HEK293 (cell line): ENCODE measurements at regions not wholly inside any gene's neighbourhood (a gene's known extent, or its start where the extent isn't known, plus 50 kb on each side); places are given as distances from the start of the nearest gene placed in this dataset.

ENCODE experiments used
- CTCF ChIA-PET: fragments of 350-600 bp; formaldehyde crosslinking; extraction: SDS; loops from one replicate; lab custom pipeline; 2021; ENCODE audit warnings: antibody characterized with exemption; lab: Yijun Ruan, JAX
- POLR2A ChIA-PET: fragments of 300-600 bp; formaldehyde crosslinking; extraction: SDS; loops from one replicate; lab custom pipeline; 2020; ENCODE audit warnings: antibody characterized with exemption, inconsistent platforms; lab: Yijun Ruan, JAX
- H3K27ac ChIP-seq: fragments of 200-500 bp; sonication (Bioruptor generic); 2 replicates; pipeline ENCODE4 v1.5.1; 2014; ENCODE audit warnings: low read depth, low read length, control low read depth, inconsistent platforms; ENCODE audit errors: extremely low read depth
- H3K36me3 ChIP-seq, 2 experiments: fragments of 200-500 bp in 1 of 2; sonication (Bioruptor generic) in 1 of 2; 1 replicate in 1 of 2; 2 replicates in 1 of 2; pipeline ENCODE4 v1.5.1; 2014 to 2017; ENCODE audit warnings: inconsistent platforms in 2 of 2, low read length in 2 of 2; ENCODE audit not compliant: control insufficient read depth in 2 of 2, insufficient read depth in 1 of 2
- H3K4me1 ChIP-seq: fragments of 200-500 bp; sonication (Bioruptor generic); 2 replicates; pipeline ENCODE4 v1.5.1; 2014; ENCODE audit warnings: mild to moderate bottlenecking, low read length, inconsistent platforms; ENCODE audit not compliant: control insufficient read depth, insufficient read depth
- H3K4me3 ChIP-seq: 2 replicates; pipeline ENCODE4 v1.5.1; 2011; ENCODE audit warnings: low read depth, mild to moderate bottlenecking, control low read depth, low read length, moderate library complexity
- H3K9me3 ChIP-seq: fragments of 200-500 bp; sonication (Bioruptor generic); 2 replicates; pipeline ENCODE4 v1.5.1; 2014; ENCODE audit warnings: low read depth, low read length, inconsistent platforms; ENCODE audit not compliant: control insufficient read depth, insufficient read depth
- BCL11B ChIP-seq: fragments of 450-650 bp; formaldehyde crosslinking; IDR thresholded peaks from 2 replicates; pipeline ENCODE4 v1.5.1; 2016; ENCODE audit warnings: low read depth, missing biosample characterization, missing genetic modification characterization
- EGR2 ChIP-seq: fragments of 450-650 bp; formaldehyde crosslinking; IDR thresholded peaks from 2 replicates; pipeline ENCODE4 v1.5.1; 2016; ENCODE audit warnings: low read depth, missing biosample characterization, missing genetic modification characterization
- GLIS1 ChIP-seq: fragments of 450-650 bp; formaldehyde crosslinking; IDR thresholded peaks from 2 replicates; pipeline ENCODE4 v1.5.1; 2016; ENCODE audit warnings: missing biosample characterization, missing genetic modification characterization
- IKZF3 ChIP-seq: fragments of 450-650 bp; IDR thresholded peaks from 2 replicates; pipeline ENCODE4 v1.5.0; 2018; ENCODE audit warnings: missing biosample characterization, mild to moderate bottlenecking, missing genetic modification characterization, moderate library complexity
- KLF16 ChIP-seq: fragments of 450-650 bp; formaldehyde crosslinking; IDR thresholded peaks from 2 replicates; pipeline ENCODE4 v1.5.1; 2017; ENCODE audit warnings: missing biosample characterization, missing genetic modification characterization
- SP3 ChIP-seq: fragments of 450-650 bp; formaldehyde crosslinking; IDR thresholded peaks from 2 replicates; pipeline ENCODE4 v1.5.1; 2016; ENCODE audit warnings: missing biosample characterization, missing genetic modification characterization
- WT1 ChIP-seq: fragments of 450-650 bp; formaldehyde crosslinking; IDR thresholded peaks from 2 replicates; pipeline ENCODE4 v1.5.1; 2016; ENCODE audit warnings: missing biosample characterization, missing genetic modification characterization
- YY2 ChIP-seq: fragments of 450-650 bp; formaldehyde crosslinking; IDR thresholded peaks from 2 replicates; pipeline ENCODE4 v1.5.1; 2016; ENCODE audit warnings: missing biosample characterization, missing genetic modification characterization
- ZBTB20 ChIP-seq: fragments of 450-650 bp; formaldehyde crosslinking; IDR thresholded peaks from 2 replicates; pipeline ENCODE4 v1.5.1; 2016; ENCODE audit warnings: missing biosample characterization, missing genetic modification characterization
- ZBTB21 ChIP-seq: fragments of 450-650 bp; formaldehyde crosslinking; IDR thresholded peaks from 2 replicates; pipeline ENCODE4 v1.5.1; 2017; ENCODE audit warnings: missing biosample characterization, missing genetic modification characterization
- ZFP41 ChIP-seq: fragments of 450-650 bp; formaldehyde crosslinking; IDR thresholded peaks from 2 replicates; pipeline ENCODE4 v1.5.1; 2016; ENCODE audit warnings: missing biosample characterization, missing genetic modification characterization, borderline replicate concordance
- ZNF10 ChIP-seq: fragments of 450-650 bp; formaldehyde crosslinking; IDR thresholded peaks from 2 replicates; pipeline ENCODE4 v1.5.1; 2017; ENCODE audit warnings: missing biosample characterization, missing genetic modification characterization
- ZNF112 ChIP-seq: fragments of 450-650 bp; formaldehyde crosslinking; IDR thresholded peaks from 2 replicates; pipeline ENCODE4 v1.5.0; 2017; ENCODE audit warnings: missing biosample characterization, missing genetic modification characterization
- ZNF146 ChIP-seq: fragments of 450-650 bp; formaldehyde crosslinking; IDR thresholded peaks from 2 replicates; pipeline ENCODE4 v1.5.1; 2016; ENCODE audit warnings: missing biosample characterization, missing genetic modification characterization
- ZNF19 ChIP-seq: fragments of 450-650 bp; formaldehyde crosslinking; IDR thresholded peaks from 2 replicates; pipeline ENCODE4; 2016; ENCODE audit warnings: missing biosample characterization, missing genetic modification characterization, low read depth
- ZNF211 ChIP-seq: fragments of 450-650 bp; formaldehyde crosslinking; IDR thresholded peaks from 2 replicates; pipeline ENCODE4 v1.5.1; 2016; ENCODE audit warnings: low read depth, missing biosample characterization, missing genetic modification characterization
- ZNF302 ChIP-seq: fragments of 450-650 bp; formaldehyde crosslinking; IDR thresholded peaks from 2 replicates; pipeline ENCODE4 v1.5.1; 2016; ENCODE audit warnings: missing biosample characterization, missing genetic modification characterization, low read depth
- ZNF354C ChIP-seq: fragments of 450-650 bp; formaldehyde crosslinking; IDR thresholded peaks from 2 replicates; pipeline ENCODE4 v1.5.1; 2016; ENCODE audit warnings: missing biosample characterization, missing genetic modification characterization, low read depth, borderline replicate concordance
- ZNF423 ChIP-seq: fragments of 450-650 bp; formaldehyde crosslinking; IDR thresholded peaks from 2 replicates; pipeline ENCODE4 v1.5.1; 2016; ENCODE audit warnings: missing biosample characterization, missing genetic modification characterization
- ZNF521 ChIP-seq: fragments of 450-650 bp; formaldehyde crosslinking; IDR thresholded peaks from 2 replicates; pipeline ENCODE4 v1.5.1; 2017; ENCODE audit warnings: missing biosample characterization, mild to moderate bottlenecking, missing genetic modification characterization
- ZNF558 ChIP-seq: fragments of 450-650 bp; formaldehyde crosslinking; IDR thresholded peaks from 2 replicates; pipeline ENCODE4 v1.5.1; 2016; ENCODE audit warnings: missing biosample characterization, missing genetic modification characterization
- ZNF610 ChIP-seq: fragments of 450-650 bp; formaldehyde crosslinking; IDR thresholded peaks from 2 replicates; pipeline ENCODE4 v1.5.1; 2016; ENCODE audit warnings: missing biosample characterization, missing genetic modification characterization, borderline replicate concordance
- ZNF624 ChIP-seq: fragments of 450-650 bp; formaldehyde crosslinking; IDR thresholded peaks from 2 replicates; pipeline ENCODE4 v1.5.1; 2017; ENCODE audit warnings: missing biosample characterization, missing genetic modification characterization
- ZNF747 ChIP-seq: fragments of 450-650 bp; formaldehyde crosslinking; IDR thresholded peaks from 2 replicates; pipeline ENCODE4 v1.5.1; 2016; ENCODE audit warnings: missing biosample characterization, missing genetic modification characterization
- TF ChIP-seq, protein P1 (sequence below): fragments of 450-650 bp; formaldehyde crosslinking; IDR thresholded peaks from 2 replicates; pipeline ENCODE4 v1.5.1; 2016; ENCODE audit warnings: missing biosample characterization, missing genetic modification characterization
- TF ChIP-seq, protein P2 (sequence below): fragments of 450-650 bp; formaldehyde crosslinking; IDR thresholded peaks from 2 replicates; pipeline ENCODE4 v1.5.1; 2016; ENCODE audit warnings: missing biosample characterization, missing genetic modification characterization
- TF ChIP-seq, protein P3 (sequence below): fragments of 450-650 bp; formaldehyde crosslinking; IDR thresholded peaks from 2 replicates; pipeline ENCODE4 v1.5.1; 2016; ENCODE audit warnings: missing biosample characterization, missing genetic modification characterization
- TF ChIP-seq, protein P4 (sequence below): fragments of 450-650 bp; formaldehyde crosslinking; IDR thresholded peaks from 2 replicates; pipeline ENCODE4 v1.5.1; 2016; ENCODE audit warnings: missing biosample characterization, missing genetic modification characterization
- TF ChIP-seq, protein P5 (sequence below): fragments of 450-650 bp; formaldehyde crosslinking; optimal IDR thresholded peaks from 2 replicates; pipeline ENCODE3; 2016; ENCODE audit warnings: missing biosample characterization, mild to moderate bottlenecking, missing genetic modification characterization

DNA sequence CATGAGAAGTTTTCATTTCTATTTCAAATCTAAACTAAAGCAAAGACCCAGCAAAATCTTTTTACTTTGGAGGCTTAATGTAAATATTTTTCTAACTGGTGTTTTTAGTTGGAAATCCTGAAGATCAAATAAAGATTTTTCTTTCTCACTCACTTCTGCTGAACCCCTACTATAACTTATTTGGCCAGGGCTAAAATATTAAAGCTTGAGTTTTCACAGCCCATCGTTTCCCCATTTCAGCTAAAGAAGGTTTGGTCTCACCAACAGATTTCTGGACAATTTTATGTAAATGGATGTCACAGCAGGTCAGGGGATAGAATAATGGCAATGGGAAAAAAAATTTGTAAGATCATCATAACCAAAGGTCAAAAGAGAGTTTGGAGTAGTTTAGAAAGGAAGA lies 92.7 kb upstream of the DCN start:
- H3K4me1 ChIP-seq: no peaks in the 10 kb centered on the region
- no peaks in the 10 kb centered on the region for H3K36me3 ChIP-seq
- H3K9me3 ChIP-seq: no peaks in the 10 kb centered on the region
- TF ChIP-seq ZFP41 (tag by site-specific recombination) (no peak), BCL11B (no peak), ZNF558 (tag by site-specific recombination) (no peak), KLF16 (no peak), ZNF211 (tag by site-specific recombination) (no peak), ZNF112 (tag by site-specific recombination) (no peak), YY2 (no peak), ZNF624 (no peak), ZNF10 (tag by site-specific recombination) (no peak), ZNF423 (no peak), SP3 (tag by site-specific recombination) (no peak), ZNF302 (tag by site-specific recombination) (no peak)
- TF ChIP-seq, protein P1, sequence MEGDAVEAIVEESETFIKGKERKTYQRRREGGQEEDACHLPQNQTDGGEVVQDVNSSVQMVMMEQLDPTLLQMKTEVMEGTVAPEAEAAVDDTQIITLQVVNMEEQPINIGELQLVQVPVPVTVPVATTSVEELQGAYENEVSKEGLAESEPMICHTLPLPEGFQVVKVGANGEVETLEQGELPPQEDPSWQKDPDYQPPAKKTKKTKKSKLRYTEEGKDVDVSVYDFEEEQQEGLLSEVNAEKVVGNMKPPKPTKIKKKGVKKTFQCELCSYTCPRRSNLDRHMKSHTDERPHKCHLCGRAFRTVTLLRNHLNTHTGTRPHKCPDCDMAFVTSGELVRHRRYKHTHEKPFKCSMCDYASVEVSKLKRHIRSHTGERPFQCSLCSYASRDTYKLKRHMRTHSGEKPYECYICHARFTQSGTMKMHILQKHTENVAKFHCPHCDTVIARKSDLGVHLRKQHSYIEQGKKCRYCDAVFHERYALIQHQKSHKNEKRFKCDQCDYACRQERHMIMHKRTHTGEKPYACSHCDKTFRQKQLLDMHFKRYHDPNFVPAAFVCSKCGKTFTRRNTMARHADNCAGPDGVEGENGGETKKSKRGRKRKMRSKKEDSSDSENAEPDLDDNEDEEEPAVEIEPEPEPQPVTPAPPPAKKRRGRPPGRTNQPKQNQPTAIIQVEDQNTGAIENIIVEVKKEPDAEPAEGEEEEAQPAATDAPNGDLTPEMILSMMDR (tag by site-specific recombination): no peak
- TF ChIP-seq, protein P2, sequence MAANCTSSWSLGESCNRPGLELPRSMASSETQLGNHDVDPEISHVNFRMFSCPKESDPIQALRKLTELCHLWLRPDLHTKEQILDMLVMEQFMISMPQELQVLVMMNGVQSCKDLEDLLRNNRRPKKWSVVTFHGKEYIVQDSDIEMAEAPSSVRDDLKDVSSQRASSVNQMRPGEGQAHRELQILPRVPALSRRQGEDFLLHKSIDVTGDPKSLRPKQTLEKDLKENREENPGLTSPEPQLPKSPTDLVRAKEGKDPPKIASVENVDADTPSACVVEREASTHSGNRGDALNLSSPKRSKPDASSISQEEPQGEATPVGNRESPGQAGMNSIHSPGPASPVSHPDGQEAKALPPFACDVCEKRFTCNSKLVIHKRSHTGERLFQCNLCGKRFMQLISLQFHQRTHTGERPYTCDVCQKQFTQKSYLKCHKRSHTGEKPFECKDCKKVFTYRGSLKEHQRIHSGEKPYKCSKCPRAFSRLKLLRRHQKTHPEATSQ (tag by site-specific recombination): no peak
- TF ChIP-seq, protein P3, sequence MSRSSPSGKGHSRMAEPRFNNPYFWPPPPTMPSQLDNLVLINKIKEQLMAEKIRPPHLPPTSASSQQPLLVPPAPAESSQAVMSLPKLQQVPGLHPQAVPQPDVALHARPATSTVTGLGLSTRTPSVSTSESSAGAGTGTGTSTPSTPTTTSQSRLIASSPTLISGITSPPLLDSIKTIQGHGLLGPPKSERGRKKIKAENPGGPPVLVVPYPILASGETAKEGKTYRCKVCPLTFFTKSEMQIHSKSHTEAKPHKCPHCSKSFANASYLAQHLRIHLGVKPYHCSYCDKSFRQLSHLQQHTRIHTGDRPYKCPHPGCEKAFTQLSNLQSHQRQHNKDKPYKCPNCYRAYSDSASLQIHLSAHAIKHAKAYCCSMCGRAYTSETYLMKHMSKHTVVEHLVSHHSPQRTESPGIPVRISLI (tag by site-specific recombination): no peak
- TF ChIP-seq, all 188 proteins: peak for 0
- ChIA-PET CTCF (interaction anchor here (0.5 to 1.1 kb wide), 2 partner anchors 331 to 775 kb away, joined by 3 read pairs; no protein-coding TSS in a partner anchor), POLR2A (no interaction called here)
- H3K4me3 ChIP-seq: no peak overlapping the region
- no peak overlapping the region for H3K27ac ChIP-seq

DNA sequence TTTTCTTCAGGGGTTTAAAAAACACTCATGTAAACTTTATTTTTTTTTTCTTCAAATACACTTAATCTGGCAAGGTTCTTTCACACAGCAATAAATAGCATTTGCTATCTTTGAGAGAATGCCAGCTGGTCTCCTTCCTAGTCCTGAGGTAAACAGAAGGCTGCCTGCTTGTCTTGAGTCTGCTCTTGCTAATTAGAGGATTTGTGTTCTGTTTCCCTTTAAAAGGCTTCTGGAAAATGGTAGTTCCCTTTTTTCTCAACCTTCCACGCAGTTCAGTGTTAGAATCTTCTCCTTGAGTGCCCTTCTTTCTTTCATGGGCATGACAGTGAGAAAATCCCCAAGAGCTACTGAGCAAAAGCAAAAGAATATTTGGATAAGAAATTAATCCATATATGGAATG lies 92.3 kb upstream of the DCN start:
- CTCF ChIA-PET: interaction anchor here (1.1 kb wide), 2 partner anchors 166 to 330 kb away, joined by 3 to 8 read pairs; no protein-coding TSS in a partner anchor
- H3K4me1 ChIP-seq: no peaks in the 10 kb centered on the region

More for the DNA sequence above, 92.3 kb upstream of the DCN start:
- Histone ChIP-seq H3K9me3 (no peaks in the 10 kb centered on the region), H3K4me3 (no peak overlapping the region), H3K27ac (no peak overlapping the region), H3K36me3 (no peaks in the 10 kb centered on the region)
- TF ChIP-seq, protein P4, sequence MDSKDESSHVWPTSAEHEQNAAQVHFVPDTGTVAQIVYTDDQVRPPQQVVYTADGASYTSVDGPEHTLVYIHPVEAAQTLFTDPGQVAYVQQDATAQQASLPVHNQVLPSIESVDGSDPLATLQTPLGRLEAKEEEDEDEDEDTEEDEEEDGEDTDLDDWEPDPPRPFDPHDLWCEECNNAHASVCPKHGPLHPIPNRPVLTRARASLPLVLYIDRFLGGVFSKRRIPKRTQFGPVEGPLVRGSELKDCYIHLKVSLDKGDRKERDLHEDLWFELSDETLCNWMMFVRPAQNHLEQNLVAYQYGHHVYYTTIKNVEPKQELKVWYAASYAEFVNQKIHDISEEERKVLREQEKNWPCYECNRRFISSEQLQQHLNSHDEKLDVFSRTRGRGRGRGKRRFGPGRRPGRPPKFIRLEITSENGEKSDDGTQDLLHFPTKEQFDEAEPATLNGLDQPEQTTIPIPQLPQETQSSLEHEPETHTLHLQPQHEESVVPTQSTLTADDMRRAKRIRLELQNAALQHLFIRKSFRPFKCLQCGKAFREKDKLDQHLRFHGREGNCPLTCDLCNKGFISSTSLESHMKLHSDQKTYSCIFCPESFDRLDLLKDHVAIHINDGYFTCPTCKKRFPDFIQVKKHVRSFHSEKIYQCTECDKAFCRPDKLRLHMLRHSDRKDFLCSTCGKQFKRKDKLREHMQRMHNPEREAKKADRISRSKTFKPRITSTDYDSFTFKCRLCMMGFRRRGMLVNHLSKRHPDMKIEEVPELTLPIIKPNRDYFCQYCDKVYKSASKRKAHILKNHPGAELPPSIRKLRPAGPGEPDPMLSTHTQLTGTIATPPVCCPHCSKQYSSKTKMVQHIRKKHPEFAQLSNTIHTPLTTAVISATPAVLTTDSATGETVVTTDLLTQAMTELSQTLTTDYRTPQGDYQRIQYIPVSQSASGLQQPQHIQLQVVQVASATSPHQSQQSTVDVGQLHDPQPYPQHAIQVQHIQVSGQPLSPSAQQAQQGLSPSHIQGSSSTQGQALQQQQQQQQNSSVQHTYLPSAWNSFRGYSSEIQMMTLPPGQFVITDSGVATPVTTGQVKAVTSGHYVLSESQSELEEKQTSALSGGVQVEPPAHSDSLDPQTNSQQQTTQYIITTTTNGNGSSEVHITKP (tag by site-specific recombination): no peak
- TF ChIP-seq ZNF610 (tag by site-specific recombination) (no peak), ZNF558 (tag by site-specific recombination) (no peak), ZNF423 (no peak), IKZF3 (tag by site-specific recombination) (no peak), EGR2 (tag by site-specific recombination) (no peak), ZBTB21 (tag by site-specific recombination) (no peak), WT1 (tag by site-specific recombination) (no peak), ZBTB20 (tag by site-specific recombination) (no peak), ZNF19 (tag by site-specific recombination) (no peak), ZNF354C (tag by site-specific recombination) (no peak), ZNF146 (tag by site-specific recombination) (no peak), GLIS1 (tag by site-specific recombination) (no peak), ZNF521 (no peak), ZNF747 (tag by site-specific recombination) (no peak)
- TF ChIP-seq, protein P5, sequence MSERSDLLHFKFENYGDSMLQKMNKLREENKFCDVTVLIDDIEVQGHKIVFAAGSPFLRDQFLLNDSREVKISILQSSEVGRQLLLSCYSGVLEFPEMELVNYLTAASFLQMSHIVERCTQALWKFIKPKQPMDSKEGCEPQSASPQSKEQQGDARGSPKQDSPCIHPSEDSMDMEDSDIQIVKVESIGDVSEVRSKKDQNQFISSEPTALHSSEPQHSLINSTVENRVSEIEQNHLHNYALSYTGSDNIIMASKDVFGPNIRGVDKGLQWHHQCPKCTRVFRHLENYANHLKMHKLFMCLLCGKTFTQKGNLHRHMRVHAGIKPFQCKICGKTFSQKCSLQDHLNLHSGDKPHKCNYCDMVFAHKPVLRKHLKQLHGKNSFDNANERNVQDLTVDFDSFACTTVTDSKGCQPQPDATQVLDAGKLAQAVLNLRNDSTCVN (tag by site-specific recombination): no peak
- POLR2A ChIA-PET: no interaction called here
